H1 (cell line): ENCODE measurements at regions not wholly inside any gene's neighbourhood (a gene's known extent, or its start where the extent isn't known, plus 50 kb on each side); places are given as distances from the start of the nearest gene placed in this dataset.

Source experiments
- CTCF ChIA-PET: fragments of 300-600 bp; sonication (Branson Sonifier 250); formaldehyde crosslinking; loops from one replicate; lab custom pipeline; 2021; ENCODE audit not compliant: partially characterized antibody; lab: Charles Lee
- POLR2A ChIA-PET: fragments of 300-600 bp; sonication (Branson Sonifier 250); formaldehyde crosslinking; loops from one replicate; lab custom pipeline; 2021; ENCODE audit warnings: inconsistent platforms; ENCODE audit not compliant: partially characterized antibody; lab: Charles Lee
- DNase-seq, 2 experiments: peaks; one replicate each; pipeline versions ENCODE4 v3.0.0 to v3.0.0-alpha.2; 2010 to 2022; ENCODE audit warnings: low spot score in 2 of 2, low read depth in 1 of 2, mixed read lengths in 1 of 2
- FAIRE-seq: peaks from 2 replicates; lab custom pipeline; 2011; peaks lifted over from hg19 to GRCh38; lab: Jason Lieb, UNC
- H2AFZ ChIP-seq: 2 replicates; pipeline ENCODE4 v1.8.1; 2012; ENCODE audit warnings: low read length, inconsistent platforms
- H2AK5ac ChIP-seq: 2 replicates; pipeline ENCODE4 v1.6.1; 2013; ENCODE audit warnings: low read depth, low read length
- H2BK120ac ChIP-seq: replicated peaks from 2 replicates; pipeline ENCODE3; 2013; ENCODE audit warnings: low read depth, low read length, inconsistent platforms
- H2BK12ac ChIP-seq: 2 replicates; pipeline ENCODE4 v1.6.1; 2013; ENCODE audit warnings: low read depth, low read length
- H2BK15ac ChIP-seq: 2 replicates; pipeline ENCODE4 v1.6.1; 2013; ENCODE audit warnings: low read length
- H2BK20ac ChIP-seq: 2 replicates; pipeline ENCODE4 v1.6.1; 2013; ENCODE audit warnings: low read length
- H2BK5ac ChIP-seq: 2 replicates; pipeline ENCODE4 v1.6.1; 2013; ENCODE audit warnings: low read depth, low read length
- H3K14ac ChIP-seq: 2 replicates; pipeline ENCODE4 v1.6.1; 2013; ENCODE audit warnings: inconsistent platforms; ENCODE audit not compliant: insufficient read length
- H3K18ac ChIP-seq: 2 replicates; pipeline ENCODE4 v1.6.1; 2013; ENCODE audit warnings: low read length; ENCODE audit errors: extremely low read depth
- H3K23ac ChIP-seq: 2 replicates; pipeline ENCODE4 v1.6.1; 2013; ENCODE audit warnings: inconsistent platforms; ENCODE audit not compliant: insufficient read length
- H3K23me2 ChIP-seq: 2 replicates; pipeline ENCODE4 v1.6.1; 2013; ENCODE audit warnings: low read depth, low read length
- H3K27ac ChIP-seq: 2 replicates; pipeline ENCODE4 v1.6.1; 2011; ENCODE audit warnings: low read depth, low read length, inconsistent platforms
- H3K27me3 ChIP-seq, 4 experiments: replicated peaks in 1 of 4; 1 replicate in 1 of 4; 2 replicates in 3 of 4; pipeline versions ENCODE4 v1.6.1 to v1.8.1; 2011 to 2013; ENCODE audit warnings: low read length in 3 of 4, mild to moderate bottlenecking in 3 of 4, inconsistent platforms in 2 of 4, mixed read lengths in 2 of 4, moderate library complexity in 1 of 4; ENCODE audit not compliant: control insufficient read depth in 3 of 4, insufficient read depth in 3 of 4; ENCODE audit errors: extremely low read depth in 1 of 4
- H3K36me3 ChIP-seq, 4 experiments: 2 replicates each; pipeline versions ENCODE4 v1.6.1 to v1.8.1; 2011 to 2013; ENCODE audit warnings: mild to moderate bottlenecking in 4 of 4, low read length in 3 of 4, moderate library complexity in 2 of 4, control low read depth in 1 of 4, inconsistent platforms in 1 of 4; ENCODE audit not compliant: insufficient read depth in 4 of 4, control insufficient read depth in 2 of 4
- H3K4ac ChIP-seq: replicated peaks from 2 replicates; pipeline ENCODE3; 2013; ENCODE audit warnings: low read length, low read depth, mixed read lengths, inconsistent platforms; ENCODE audit not compliant: insufficient read length
- H3K4me1 ChIP-seq, 4 experiments: replicated peaks in 1 of 4; 1 replicate in 1 of 4; 2 replicates in 3 of 4; pipeline versions ENCODE4 v1.6.1 to v1.8.1; 2011 to 2013; ENCODE audit warnings: low read length in 3 of 4, inconsistent platforms in 2 of 4, mixed read lengths in 1 of 4; ENCODE audit not compliant: insufficient read depth in 4 of 4, control insufficient read depth in 3 of 4
- H3K4me2 ChIP-seq, 2 experiments: 2 replicates each; pipeline versions ENCODE4 v1.6.1 to v1.8.1; 2011 to 2013; ENCODE audit warnings: low read depth in 2 of 2, low read length in 2 of 2, control low read depth in 1 of 2, inconsistent platforms in 1 of 2, mild to moderate bottlenecking in 1 of 2; ENCODE audit not compliant: insufficient read depth in 1 of 2
- H3K4me3 ChIP-seq, 4 experiments: fragments of 200-600, 300-600 bp in 1 of 4; sonication (generic), shearing (Covaris generic), sonication (Bioruptor Twin) in 1 of 4; 2 replicates each; pipeline versions ENCODE4 v1.5.1 to v1.8.1; 2011 to 2016; ENCODE audit warnings: low read length in 4 of 4, low read depth in 3 of 4, control low read depth in 2 of 4, inconsistent platforms in 2 of 4, mild to moderate bottlenecking in 2 of 4, mixed read lengths in 1 of 4, moderate library complexity in 1 of 4; ENCODE audit not compliant: insufficient read depth in 2 of 4; ENCODE audit errors: extremely low read depth in 1 of 4
- H3K56ac ChIP-seq: replicated peaks from 2 replicates; pipeline ENCODE3; 2013; ENCODE audit warnings: low read depth, mild to moderate bottlenecking, mixed read lengths, low read length, inconsistent platforms; ENCODE audit not compliant: insufficient read length
- H3K79me1 ChIP-seq: 2 replicates; pipeline ENCODE4 v1.6.1; 2013; ENCODE audit warnings: low read depth, low read length, control low read depth
- H3K79me2 ChIP-seq, 2 experiments: 2 replicates each; pipeline versions ENCODE4 v1.6.1 to v1.8.1; 2012 to 2013; ENCODE audit warnings: low read length in 2 of 2, mild to moderate bottlenecking in 2 of 2, inconsistent platforms in 1 of 2; ENCODE audit not compliant: insufficient read depth in 2 of 2, control insufficient read depth in 1 of 2
- H3K9ac ChIP-seq, 4 experiments: replicated peaks in 1 of 4; 1 replicate in 1 of 4; 2 replicates in 3 of 4; pipeline versions ENCODE4 v1.6.1 to v1.8.1; 2011 to 2013; ENCODE audit warnings: low read depth in 3 of 4, low read length in 3 of 4, control low read depth in 2 of 4, mild to moderate bottlenecking in 2 of 4, moderate library complexity in 2 of 4, inconsistent platforms in 1 of 4; ENCODE audit errors: extremely low read depth in 1 of 4
- H3K9me3 ChIP-seq, 2 experiments: 2 replicates each; pipeline versions ENCODE4 v1.6.1 to v1.8.1; 2012 to 2013; ENCODE audit warnings: mild to moderate bottlenecking in 2 of 2, moderate library complexity in 2 of 2, control low read depth in 1 of 2, inconsistent platforms in 1 of 2, low read depth in 1 of 2, low read length in 1 of 2, mixed read lengths in 1 of 2; ENCODE audit not compliant: insufficient read depth in 2 of 2
- H4K20me1 ChIP-seq, 2 experiments: replicated peaks in 1 of 2; 2 replicates each; pipeline versions ENCODE3 to v1.8.1; 2011 to 2013; ENCODE audit warnings: inconsistent platforms in 2 of 2, low read length in 2 of 2, mild to moderate bottlenecking in 1 of 2; ENCODE audit not compliant: insufficient read depth in 2 of 2, control insufficient read depth in 1 of 2
- H4K5ac ChIP-seq: 2 replicates; pipeline ENCODE4 v1.6.1; 2013; ENCODE audit warnings: low read length, low read depth, mixed read lengths, inconsistent platforms; ENCODE audit not compliant: insufficient read length
- H4K8ac ChIP-seq: 2 replicates; pipeline ENCODE4 v1.8.0; 2013; ENCODE audit warnings: mild to moderate bottlenecking, moderate library complexity, low read length, inconsistent platforms; ENCODE audit not compliant: insufficient read depth; ENCODE audit errors: extremely low read depth
- H4K91ac ChIP-seq: replicated peaks from 2 replicates; pipeline ENCODE3; 2013; ENCODE audit warnings: low read length, mixed read lengths, inconsistent platforms; ENCODE audit not compliant: insufficient read length
- CEBPB ChIP-seq: IDR thresholded peaks from 2 replicates; pipeline ENCODE4 v1.6.1; 2012; ENCODE audit warnings: low read depth, low read length
- TBP ChIP-seq: IDR thresholded peaks from 2 replicates; pipeline ENCODE4 v1.6.1; 2011; ENCODE audit warnings: low read depth, low read length, improper control_type of control experiment
- WGBS, 2 experiments: shearing (Covaris generic) in 1 of 2; methylation state at CpG; one replicate each; pipeline versions ENCODE4 v1.1.6 to v1.1.7; 2013 to 2015; ENCODE audit warnings: low lambda C conversion rate in 2 of 2, mixed read lengths in 2 of 2, inconsistent platforms in 1 of 2, low coverage in 1 of 2, missing lambda C conversion rate in 1 of 2; ENCODE audit not compliant: insufficient replicate concordance in 2 of 2, insufficient coverage in 1 of 2, insufficient read length in 1 of 2; ENCODE audit errors: extremely low coverage in 1 of 2, missing lambda C conversion rate in 1 of 2; 5-methylcytosine and 5-hydroxymethylcytosine counted together

DNA sequence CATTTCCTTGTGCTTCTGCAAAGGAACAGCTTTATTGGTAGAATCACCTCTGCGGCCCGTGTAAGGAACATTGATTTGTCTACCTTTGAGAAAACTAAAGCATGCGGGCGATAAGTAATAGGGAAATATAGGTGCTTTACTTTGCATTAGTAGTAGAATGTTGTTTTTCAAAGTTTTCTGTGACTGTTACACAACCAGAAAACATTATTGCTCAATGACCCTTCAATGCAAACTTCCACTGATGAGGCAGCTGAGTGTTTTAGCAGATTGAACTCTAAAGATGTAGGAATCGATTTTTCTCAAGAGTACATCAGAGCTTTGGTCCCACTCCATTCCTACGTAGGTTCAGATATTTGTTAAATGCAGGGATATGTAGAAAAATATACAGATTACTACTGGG is 427.8 kb downstream of the DNAJB9 start:
- Histone ChIP-seq H3K79me1 (no peaks in the 10 kb centered on the region), H4K20me1 (no peaks in the 10 kb centered on the region), H3K9me3 (no peaks in the 10 kb centered on the region), H2BK120ac (no peak overlapping the region), H3K56ac (no peak overlapping the region), H3K18ac (no peak overlapping the region), H4K8ac (no peak overlapping the region), H3K4me3 (no peak overlapping the region), H2AFZ (no peak overlapping the region), H3K27me3 (no peaks in the 10 kb centered on the region), H3K4me2 (no peak overlapping the region), H2BK15ac (no peak overlapping the region), H4K91ac (no peak overlapping the region), H3K14ac (no peak overlapping the region), H3K23me2 (no peaks in the 10 kb centered on the region), H2BK20ac (no peak overlapping the region), H2BK5ac (no peak overlapping the region), H2AK5ac (no peak overlapping the region), H4K5ac (no peak overlapping the region), H3K23ac (no peak overlapping the region), H3K9ac (no peak overlapping the region), H3K4ac (no peak overlapping the region), H3K36me3 (no peaks in the 10 kb centered on the region), H3K27ac (no peak overlapping the region), H3K4me1 (0 out of 7 replicates have a peak, but pooled peaks cover 0 to 4% (median 0%) of the 10 kb centered on the region in 4 experiments), H3K79me2 (no peaks in the 10 kb centered on the region), H2BK12ac (no peak overlapping the region)
- no peak for DNase-seq
- TF ChIP-seq TBP: no peak
- TF ChIP-seq CEBPB: 0 out of 2 replicates have a peak, but pooled peaks have one; percentile 42
- ChIA-PET CTCF (interaction anchor here (1.0 to 1.6 kb wide), 2 partner anchors 12 to 23 kb away, joined by 3 to 5 read pairs; no protein-coding TSS in a partner anchor), POLR2A (no interaction called here)
- no peak for FAIRE-seq
- WGBS, 2 experiments: 96% methylated on average over 6 of the region's 6 CpGs; no CpG with 5 or more reads in 1 of the 2 experiments
